GM23338 (cell line): ENCODE measurements at regions not wholly inside any gene's neighbourhood (a gene's known extent, or its start where the extent isn't known, plus 50 kb on each side); places are given as distances from the start of the nearest gene placed in this dataset.

Source experiments
- EZH2 ChIP-seq: fragments of 200-600 bp; sonication (generic); IDR thresholded peaks from one replicate; pipeline ENCODE4 v1.8.0; 2017; ENCODE audit warnings: antibody characterized with exemption, mild to moderate bottlenecking, low read depth; ENCODE audit not compliant: unreplicated experiment
- JUNB ChIP-seq: IDR thresholded peaks from one replicate; pipeline ENCODE4 v1.6.1; 2016; ENCODE audit warnings: antibody characterized with exemption; ENCODE audit not compliant: unreplicated experiment
- POLR2AphosphoS5 ChIP-seq: IDR thresholded peaks from 2 replicates; pipeline ENCODE4 v1.6.1; 2016; ENCODE audit warnings: antibody characterized with exemption, low read depth
- TF ChIP-seq, protein P1 (sequence below), 2 experiments: fragments of 200-600 bp in 1 of 2; sonication (generic) in 1 of 2; conservative IDR thresholded peaks; 2 replicates each; pipeline versions ENCODE4 v1.5.1 to v1.6.1; 2016 to 2017; ENCODE audit warnings: antibody characterized with exemption in 2 of 2, low read depth in 2 of 2, mild to moderate bottlenecking in 2 of 2, moderate library complexity in 1 of 2

DNA sequence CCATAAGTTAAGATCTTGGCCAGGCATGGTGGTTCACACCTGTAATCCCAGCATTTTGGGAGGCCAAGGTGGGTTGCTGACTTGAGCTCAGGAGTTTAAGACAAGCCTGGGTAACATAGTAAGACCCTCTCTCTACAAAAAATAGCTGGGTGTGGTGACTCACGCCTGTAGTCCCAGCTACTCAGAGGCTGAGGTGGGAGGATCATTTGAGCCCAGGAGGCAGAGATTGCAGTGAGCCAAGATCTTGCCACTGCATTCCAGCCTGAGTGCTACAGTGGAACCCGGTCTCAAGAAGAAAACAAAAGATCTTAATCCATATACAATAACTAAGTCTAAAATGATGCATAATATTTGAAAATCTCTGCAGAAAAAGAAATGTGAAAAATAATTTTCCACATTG lies 165.5 kb upstream of the NR5A2 start:
- TF ChIP-seq, protein P1, sequence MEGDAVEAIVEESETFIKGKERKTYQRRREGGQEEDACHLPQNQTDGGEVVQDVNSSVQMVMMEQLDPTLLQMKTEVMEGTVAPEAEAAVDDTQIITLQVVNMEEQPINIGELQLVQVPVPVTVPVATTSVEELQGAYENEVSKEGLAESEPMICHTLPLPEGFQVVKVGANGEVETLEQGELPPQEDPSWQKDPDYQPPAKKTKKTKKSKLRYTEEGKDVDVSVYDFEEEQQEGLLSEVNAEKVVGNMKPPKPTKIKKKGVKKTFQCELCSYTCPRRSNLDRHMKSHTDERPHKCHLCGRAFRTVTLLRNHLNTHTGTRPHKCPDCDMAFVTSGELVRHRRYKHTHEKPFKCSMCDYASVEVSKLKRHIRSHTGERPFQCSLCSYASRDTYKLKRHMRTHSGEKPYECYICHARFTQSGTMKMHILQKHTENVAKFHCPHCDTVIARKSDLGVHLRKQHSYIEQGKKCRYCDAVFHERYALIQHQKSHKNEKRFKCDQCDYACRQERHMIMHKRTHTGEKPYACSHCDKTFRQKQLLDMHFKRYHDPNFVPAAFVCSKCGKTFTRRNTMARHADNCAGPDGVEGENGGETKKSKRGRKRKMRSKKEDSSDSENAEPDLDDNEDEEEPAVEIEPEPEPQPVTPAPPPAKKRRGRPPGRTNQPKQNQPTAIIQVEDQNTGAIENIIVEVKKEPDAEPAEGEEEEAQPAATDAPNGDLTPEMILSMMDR (conservative IDR thresholded peaks at IDR 0.05; ENCODE audit: low read depth in 2 of 2), result no peak
- TF ChIP-seq JUNB (no peak), POLR2AphosphoS5 (no peak), EZH2 (no peak)
